Adrenal gland (tissue), 9 donors: ENCODE measurements at regions not wholly inside any gene's neighbourhood (a gene's known extent, or its start where the extent isn't known, plus 50 kb on each side); places are given as distances from the start of the nearest gene placed in this dataset.
A peak's percentile ranks its signal among the peaks of the same experiment; 100 is the strongest.

Source experiments
- DNase-seq, 7 donors: peaks; one replicate each; pipeline ENCODE4 v3.0.0-alpha.2; 2019 to 2020
- H3K27ac ChIP-seq, 5 donors: fragments of 200-600 bp; sonication (generic) in 4 of 5; 1 replicate in 3 of 5; 2 replicates in 2 of 5; pipeline versions ENCODE4 v1.5.1 to v1.8.0; 2016 to 2020; ENCODE audit warnings: mild to moderate bottlenecking in 1 of 5
- H3K27me3 ChIP-seq: fragments of 200-600 bp; 2 replicates; pipeline ENCODE4 v1.8.0; 2021
- H3K36me3 ChIP-seq, 2 donors: fragments of 200-600 bp; replicated peaks in 1 of 2; 1 replicate in 1 of 2; 2 replicates in 1 of 2; pipeline versions ENCODE4 v1.5.1 to v1.8.0; 2018 to 2022
- H3K4me1 ChIP-seq, 2 donors: fragments of 200-600 bp; replicated peaks in 1 of 2; 1 replicate in 1 of 2; 2 replicates in 1 of 2; pipeline versions ENCODE4 v1.5.1 to v1.8.0; 2018 to 2021
- H3K4me3 ChIP-seq, 4 donors: fragments of 200-600 bp; sonication (generic) in 3 of 4; one replicate each; pipeline ENCODE4 v1.5.1; 2016 to 2018
- H3K9me3 ChIP-seq, 3 donors: fragments of 200-600 bp; sonication (generic) in 1 of 3; replicated peaks in 1 of 3; 1 replicate in 2 of 3; 2 replicates in 1 of 3; pipeline versions ENCODE4 v1.5.1 to v1.8.0; 2016 to 2021
- CTCF ChIP-seq, 6 experiments: fragments of 450-650 bp in 4 of 6; fragments of 200-600 bp in 2 of 6; sonication (generic) in 1 of 6; IDR thresholded peaks; 1 replicate in 5 of 6; 2 replicates in 1 of 6; pipeline versions ENCODE4 v1.5.1 to v1.8.0; 2016 to 2021; ENCODE audit warnings: antibody characterized with exemption in 6 of 6, mild to moderate bottlenecking in 2 of 6, moderate library complexity in 1 of 6
- POLR2A ChIP-seq, 2 donors: fragments of 450-650 bp; IDR thresholded peaks; one replicate each; pipeline ENCODE4 v1.6.1; 2017; ENCODE audit warnings: antibody characterized with exemption in 2 of 2, mild to moderate bottlenecking in 2 of 2, moderate library complexity in 1 of 2
- WGBS, 4 donors: extraction: QIAGEN DNeasy Blood & Tissue Kit in 2 of 4; methylation state at CpG; one replicate each; pipeline versions ENCODE4 v1.1.5 to v1.1.7; 2013 to 2017; 5-methylcytosine and 5-hydroxymethylcytosine counted together
- intact Hi-C, 2 donors: fragments of 100-400 bp; cut with DNase I; formaldehyde crosslinking; loops; one replicate each; pipeline versions ENCODE4 v1.14.1 to v1.15.0; 2022 to 2023
- donor health status: healthy with polysubstance abuse.
- donor health status: Bipolar disorder and iron deficiency.
- donor health status: DM: yes; HTN: yes; CAD: no.
- donor health status: DM: no; HTN: no; CAD: no.
- donor health status: DM: no; HTN: no; CAD: no.

- Histone ChIP-seq H3K36me3 (no peaks in the 10 kb centered on the region), H3K4me3 (no peak overlapping the region), H3K27ac (no peak overlapping the region), H3K27me3 (no peaks in the 10 kb centered on the region), H3K9me3 (no peaks in the 10 kb centered on the region), H3K4me1 (peaks cover 16 to 21% of the 10 kb centered on the region in 2 donors)
- intact Hi-C loops: no loop called here
- 77 to 82% (median 78%) methylated on average over 6 of the region's 6 CpGs for WGBS, 4 donors
- TF ChIP-seq POLR2A (IDR thresholded peaks at IDR 0.05): no peak
- no peak for TF ChIP-seq CTCF (IDR thresholded peaks at IDR 0.05)
- DNase-seq: no peak
Observed at GRCh38 chr13:24071423-24072075, 89.0 kb upstream of the SPATA13 start.

GRCh38 chr13:24073657-24074056, 86.9 kb upstream of the SPATA13 start:
- DNase-seq: no peak
- WGBS, 4 donors: 96 to 100% (median 98%) methylated on average over 2 of the region's 2 CpGs
- Histone ChIP-seq H3K9me3 (no peaks in the 10 kb centered on the region), H3K36me3 (no peaks in the 10 kb centered on the region), H3K4me1 (peaks cover 18 to 21% of the 10 kb centered on the region in 2 donors), H3K4me3 (no peak overlapping the region), H3K27ac (no peak overlapping the region), H3K27me3 (no peaks in the 10 kb centered on the region)
- intact Hi-C loops: no loop called here
- TF ChIP-seq CTCF (IDR thresholded peaks at IDR 0.05) (no peak), POLR2A (IDR thresholded peaks at IDR 0.05) (no peak)

GRCh38 chr13:24074678-24075077, 85.8 kb upstream of the SPATA13 start:
- no peaks in the 10 kb centered on the region for H3K27me3 ChIP-seq
- peak overlapping the region in 4 of 5 donors; percentile 11 to 78 (median 69) for H3K27ac ChIP-seq
- H3K36me3 ChIP-seq: no peaks in the 10 kb centered on the region
- intact Hi-C loops: no loop called here
- H3K9me3 ChIP-seq: no peaks in the 10 kb centered on the region
- WGBS, 4 donors: 35 to 61% (median 54%) methylated on average over 2 of the region's 2 CpGs
- TF ChIP-seq CTCF (IDR thresholded peaks at IDR 0.05) (no peak), POLR2A (IDR thresholded peaks at IDR 0.05) (no peak)
- DNase-seq: peak in 4 of 7 donors; percentile 32 to 45 (median 38)
- H3K4me1 ChIP-seq: peaks cover 18 to 21% of the 10 kb centered on the region in 2 donors
- H3K4me3 ChIP-seq: no peak overlapping the region

- intact Hi-C loops: no loop called here
- Histone ChIP-seq H3K27me3 (no peaks in the 10 kb centered on the region), H3K27ac (peak overlapping the region; percentile 22 to 78 (median 70))
Observed at GRCh38 chr13:24075137-24075975, 85.2 kb upstream of the SPATA13 start.

More at GRCh38 chr13:24075137-24075975, 85.2 kb upstream of the SPATA13 start:
- Histone ChIP-seq H3K4me1 (peaks cover 18 to 21% of the 10 kb centered on the region in 2 donors), H3K9me3 (no peaks in the 10 kb centered on the region), H3K4me3 (no peak overlapping the region), H3K36me3 (no peaks in the 10 kb centered on the region)
- no peak for TF ChIP-seq POLR2A (IDR thresholded peaks at IDR 0.05)
- TF ChIP-seq CTCF (IDR thresholded peaks at IDR 0.05): no peak
- peak in 2 of 7 donors; percentile 23 to 33 for DNase-seq
- WGBS, 4 donors: 38 to 45% (median 40%) methylated on average over 7 of the region's 7 CpGs
